Activated CD4-positive, alpha-beta T cell treated with anti-CD3 and anti-CD28 coated beads for 36 hours (primary cell): ENCODE measurements at regions not wholly inside any gene's neighbourhood (a gene's known extent, or its start where the extent isn't known, plus 50 kb on each side); places are given as distances from the start of the nearest gene placed in this dataset.
"Not testable (repeated sequence)": the region's sequence is repeated elsewhere in the genome, so short reads cannot be mapped to it uniquely, and the experiment has no call there.

Experiments used
- ATAC-seq: fragments of 200-7000 bp; cut with Tn5 transposase; one replicate; pipeline ENCODE4 v1.10.0; 2021; ENCODE audit warnings: mild to moderate bottlenecking, moderate library complexity
- CTCF ChIA-PET: fragments of 350-600 bp; sonication (Branson Sonifier 250); formaldehyde crosslinking; loops from one replicate; lab custom pipeline; 2021; ENCODE audit warnings: antibody characterized with exemption; lab: Charles Lee
- POLR2A ChIA-PET: fragments of 350-600 bp; sonication (Branson Sonifier 250); formaldehyde crosslinking; loops from one replicate; lab custom pipeline; 2021; ENCODE audit warnings: antibody characterized with exemption, inconsistent platforms; lab: Charles Lee
- DNase-seq: peaks from one replicate; pipeline ENCODE4 v3.0.0-alpha.2; 2020
- H3K27ac Mint-ChIP-seq: one replicate; pipeline ENCODE4 v1.8.0; 2021; ENCODE audit warnings: mixed read lengths
- H3K27me3 Mint-ChIP-seq: one replicate; pipeline ENCODE4 v1.8.0; 2021; ENCODE audit warnings: mixed read lengths
- H3K36me3 Mint-ChIP-seq: one replicate; pipeline ENCODE4 v1.8.0; 2021; ENCODE audit warnings: low read depth, mixed read lengths
- H3K4me1 Mint-ChIP-seq: one replicate; pipeline ENCODE4 v1.8.0; 2021; ENCODE audit warnings: mixed read lengths
- H3K4me3 Mint-ChIP-seq: one replicate; pipeline ENCODE4 v1.8.0; 2021; ENCODE audit warnings: mild to moderate bottlenecking, moderate library complexity, mixed read lengths
- H3K9me3 Mint-ChIP-seq: one replicate; pipeline ENCODE4 v1.8.0; 2021; ENCODE audit warnings: low read depth, mixed read lengths
- intact Hi-C, 2 experiments: fragments of 100-400 bp; cut with DNase I in 1 of 2; cut with micrococcal nuclease in 1 of 2; formaldehyde crosslinking; loops; one replicate each; pipeline versions ENCODE4 v1.14.2 to v1.15.1; 2022 to 2024; cut with DNase I, micrococcal nuclease

GRCh38 chr3:180424305-180424704 is 177.7 kb upstream of the TTC14 start:
- H3K27me3 Mint-ChIP-seq, CTCF ChIA-PET, H3K4me3 Mint-ChIP-seq, POLR2A ChIA-PET, intact Hi-C loops, H3K4me1 Mint-ChIP-seq, H3K9me3 Mint-ChIP-seq, H3K27ac Mint-ChIP-seq, ATAC-seq, H3K36me3 Mint-ChIP-seq, DNase-seq: not testable (repeated sequence)

- no peak overlapping the region for H3K4me3 Mint-ChIP-seq
Observed at GRCh38 chr3:180430896-180431295, 171.1 kb upstream of the TTC14 start.

GRCh38 chr3:180433152-180433551 is 168.8 kb upstream of the TTC14 start:
- Mint-ChIP-seq H3K36me3 (no peaks in the 10 kb centered on the region), H3K27ac (no peak overlapping the region), H3K27me3 (no peaks in the 10 kb centered on the region), H3K4me1 (no peaks in the 10 kb centered on the region), H3K4me3 (no peak overlapping the region), H3K9me3 (peaks cover 3% of the 10 kb centered on the region)
- ChIA-PET CTCF (no interaction called here), POLR2A (no interaction called here)
- ATAC-seq (no peak), DNase-seq (no peak)
- intact Hi-C loops, result no loop called here

More at GRCh38 chr3:180430896-180431295, 171.1 kb upstream of the TTC14 start:
- DNase-seq (no peak), ATAC-seq (no peak)
- Mint-ChIP-seq H3K36me3 (no peaks in the 10 kb centered on the region), H3K27me3 (no peaks in the 10 kb centered on the region), H3K9me3 (peaks cover 3% of the 10 kb centered on the region), H3K27ac (no peak overlapping the region), H3K4me1 (no peaks in the 10 kb centered on the region)
- POLR2A ChIA-PET, result no interaction called here
- intact Hi-C loops, result no loop called here
- CTCF ChIA-PET, result no interaction called here

- H3K4me1 Mint-ChIP-seq, result no peaks in the 10 kb centered on the region
- intact Hi-C loops, result no loop called here
- ATAC-seq, result no peak
- CTCF ChIA-PET, result no interaction called here
- peaks cover 6% of the 10 kb centered on the region for H3K9me3 Mint-ChIP-seq
- H3K27me3 Mint-ChIP-seq, result no peaks in the 10 kb centered on the region
- H3K36me3 Mint-ChIP-seq, result no peaks in the 10 kb centered on the region
- no peak overlapping the region for H3K4me3 Mint-ChIP-seq
- no peak overlapping the region for H3K27ac Mint-ChIP-seq
- no peak for DNase-seq
- POLR2A ChIA-PET, result no interaction called here
Observed at GRCh38 chr3:180447136-180447535, 154.8 kb upstream of the TTC14 start.

- intact Hi-C loops, POLR2A ChIA-PET, H3K9me3 Mint-ChIP-seq, H3K36me3 Mint-ChIP-seq, CTCF ChIA-PET, H3K27ac Mint-ChIP-seq, H3K4me3 Mint-ChIP-seq, DNase-seq, H3K27me3 Mint-ChIP-seq, H3K4me1 Mint-ChIP-seq, ATAC-seq: not testable (repeated sequence)
Observed at GRCh38 chr3:180448407-180448806, 153.6 kb upstream of the TTC14 start.

- H3K9me3 Mint-ChIP-seq, result peaks cover 5% of the 10 kb centered on the region
- no peak for DNase-seq
- no peaks in the 10 kb centered on the region for H3K4me1 Mint-ChIP-seq
- H3K27ac Mint-ChIP-seq, result no peak overlapping the region
- intact Hi-C loops, result no loop called here
- ATAC-seq, result no peak
- ChIA-PET CTCF (interaction anchor here (0.6 kb wide), 1 partner anchor 341 kb away, joined by 3 read pairs; no protein-coding TSS in a partner anchor), POLR2A (no interaction called here)
- no peak overlapping the region for H3K4me3 Mint-ChIP-seq
- H3K27me3 Mint-ChIP-seq, result no peaks in the 10 kb centered on the region
- no peaks in the 10 kb centered on the region for H3K36me3 Mint-ChIP-seq
Observed at GRCh38 chr3:180457225-180457624, 144.7 kb upstream of the TTC14 start.

- intact Hi-C loops, result no loop called here
- DNase-seq (no peak), ATAC-seq (no peak)
- CTCF ChIA-PET, result no interaction called here
- no peaks in the 10 kb centered on the region for H3K27me3 Mint-ChIP-seq
- POLR2A ChIA-PET, result no interaction called here
- H3K36me3 Mint-ChIP-seq, result no peaks in the 10 kb centered on the region
- no peaks in the 10 kb centered on the region for H3K4me1 Mint-ChIP-seq
- H3K4me3 Mint-ChIP-seq, result no peak overlapping the region
- H3K27ac Mint-ChIP-seq, result no peak overlapping the region
- peaks cover 2% of the 10 kb centered on the region for H3K9me3 Mint-ChIP-seq
Observed at GRCh38 chr3:180466401-180467011, 135.5 kb upstream of the TTC14 start.

GRCh38 chr3:180467177-180467576 is 134.8 kb upstream of the TTC14 start:
- ATAC-seq (no peak), DNase-seq (no peak)
- H3K27me3 Mint-ChIP-seq, result no peaks in the 10 kb centered on the region
- intact Hi-C loops, result no loop called here
- peaks cover 2% of the 10 kb centered on the region for H3K9me3 Mint-ChIP-seq
- H3K4me3 Mint-ChIP-seq, result no peak overlapping the region
- H3K36me3 Mint-ChIP-seq, result no peaks in the 10 kb centered on the region
- no peaks in the 10 kb centered on the region for H3K4me1 Mint-ChIP-seq
- POLR2A ChIA-PET, result no interaction called here
- CTCF ChIA-PET, result no interaction called here
- no peak overlapping the region for H3K27ac Mint-ChIP-seq

- ATAC-seq (no peak), DNase-seq (no peak)
- no peaks in the 10 kb centered on the region for H3K36me3 Mint-ChIP-seq
- CTCF ChIA-PET, result no interaction called here
- H3K4me1 Mint-ChIP-seq, result no peaks in the 10 kb centered on the region
- no peak overlapping the region for H3K4me3 Mint-ChIP-seq
- H3K9me3 Mint-ChIP-seq, result no peaks in the 10 kb centered on the region
- POLR2A ChIA-PET, result no interaction called here
- intact Hi-C loops, result no loop called here
- H3K27ac Mint-ChIP-seq, result no peak overlapping the region
- H3K27me3 Mint-ChIP-seq, result no peaks in the 10 kb centered on the region
Observed at GRCh38 chr3:180469149-180469548, 132.8 kb upstream of the TTC14 start.

GRCh38 chr3:180478695-180479094 is 123.3 kb upstream of the TTC14 start:
- H3K27ac Mint-ChIP-seq, result no peak overlapping the region
- intact Hi-C loops, result no loop called here
- DNase-seq, result no peak
- no peak for ATAC-seq
- H3K4me3 Mint-ChIP-seq, result no peak overlapping the region
- POLR2A ChIA-PET, result no interaction called here
- peaks cover 2% of the 10 kb centered on the region for H3K9me3 Mint-ChIP-seq
- H3K36me3 Mint-ChIP-seq, result no peaks in the 10 kb centered on the region
- CTCF ChIA-PET, result no interaction called here
- H3K27me3 Mint-ChIP-seq, result no peaks in the 10 kb centered on the region
- no peaks in the 10 kb centered on the region for H3K4me1 Mint-ChIP-seq

GRCh38 chr3:180492047-180492446 is 109.9 kb upstream of the TTC14 start:
- CTCF ChIA-PET, result no interaction called here
- H3K36me3 Mint-ChIP-seq, result no peaks in the 10 kb centered on the region
- no peaks in the 10 kb centered on the region for H3K27me3 Mint-ChIP-seq

GRCh38 chr3:180496995-180497394 is 105.0 kb upstream of the TTC14 start:
- peaks cover 16% of the 10 kb centered on the region for H3K9me3 Mint-ChIP-seq
- no peaks in the 10 kb centered on the region for H3K4me1 Mint-ChIP-seq
- intact Hi-C loops, result no loop called here
- H3K27ac Mint-ChIP-seq, result no peak overlapping the region
- no peaks in the 10 kb centered on the region for H3K27me3 Mint-ChIP-seq
- ChIA-PET POLR2A (no interaction called here), CTCF (no interaction called here)
- H3K4me3 Mint-ChIP-seq, result no peak overlapping the region
- ATAC-seq (no peak), DNase-seq (no peak)
- H3K36me3 Mint-ChIP-seq, result no peaks in the 10 kb centered on the region

More at GRCh38 chr3:180492047-180492446, 109.9 kb upstream of the TTC14 start:
- DNase-seq (no peak), ATAC-seq (no peak)
- Mint-ChIP-seq H3K4me1 (no peaks in the 10 kb centered on the region), H3K9me3 (peaks cover 6% of the 10 kb centered on the region), H3K27ac (no peak overlapping the region), H3K4me3 (no peak overlapping the region)
- POLR2A ChIA-PET, result no interaction called here
- intact Hi-C loops, result no loop called here
